K562 (cell line): ENCODE measurements at regions not wholly inside any gene's neighbourhood (a gene's known extent, or its start where the extent isn't known, plus 50 kb on each side); places are given as distances from the start of the nearest gene placed in this dataset.

Source experiments
- ATAC-seq: fragments of 200-7000 bp; cut with Tn5 transposase; 3 replicates; pipeline ENCODE4 v1.9.1; 2020; ENCODE audit warnings: moderate library complexity
- BruUV-seq: library from RNA; stranded (reverse); fragments of 400-500 nt; replicated peaks from 2 replicates; lab custom pipeline; 2021; lab: Mats Ljungman, UMichigan
- CTCF ChIA-PET: fragments of 300-600 bp; formaldehyde crosslinking; extraction: SDS; loops from one replicate; lab custom pipeline; 2021; ENCODE audit warnings: low intra/inter-chr PET ratio; lab: Yijun Ruan, JAX
- POLR2A ChIA-PET: fragments of 300-600, 350-650 bp; sonication (Branson Sonifier 250); formaldehyde crosslinking; extraction: SDS; loops from one replicate; lab custom pipeline; 2021; ENCODE audit warnings: antibody characterized with exemption, inconsistent platforms; lab: Yijun Ruan, JAX
- DNase-seq, 4 experiments: peaks; one replicate each; pipeline versions ENCODE4 v3.0.0 to v3.0.0-alpha.2; 2011 to 2018; ENCODE audit warnings: low spot score in 3 of 4, mixed read lengths in 3 of 4; ENCODE audit errors: extremely low read depth in 1 of 4
- FAIRE-seq: peaks from 2 replicates; lab custom pipeline; 2011; peaks lifted over from hg19 to GRCh38; lab: Jason Lieb, UNC
- H2AFZ ChIP-seq: 2 replicates; pipeline ENCODE4 v1.6.0; 2011; ENCODE audit warnings: low read depth, low read length, control low read depth, inconsistent platforms
- H3K27ac ChIP-seq: fragments of 200-600 bp; 3 replicates; pipeline ENCODE4 v1.8.0; 2011; ENCODE audit warnings: low read depth, mild to moderate bottlenecking, control low read depth, inconsistent platforms, low read length, moderate library complexity, mixed read lengths; ENCODE audit errors: extremely low read depth
- H3K27me3 ChIP-seq, 2 experiments: fragments of 300-600 bp in 1 of 2; 2 replicates in 1 of 2; 3 replicates in 1 of 2; pipeline versions ENCODE4 v1.6.0 to v1.8.0; 2011; ENCODE audit warnings: inconsistent platforms in 2 of 2, low read length in 2 of 2, mild to moderate bottlenecking in 1 of 2, mixed read lengths in 1 of 2, moderate library complexity in 1 of 2; ENCODE audit not compliant: control insufficient read depth in 2 of 2, insufficient read depth in 2 of 2
- H3K36me3 ChIP-seq: fragments of 300-600 bp; 3 replicates; pipeline ENCODE4 v1.8.0; 2011; ENCODE audit warnings: mild to moderate bottlenecking, low read length, inconsistent platforms; ENCODE audit not compliant: control insufficient read depth, insufficient read depth
- H3K4me1 ChIP-seq, 2 experiments: fragments of 200-600 bp in 1 of 2; replicated peaks in 1 of 2; 2 replicates in 1 of 2; 3 replicates in 1 of 2; pipeline versions ENCODE4 v1.5.1 to v1.8.0; 2011; ENCODE audit warnings: inconsistent platforms in 2 of 2, low read length in 2 of 2, mild to moderate bottlenecking in 1 of 2, mixed read lengths in 1 of 2, moderate library complexity in 1 of 2; ENCODE audit not compliant: control insufficient read depth in 2 of 2, insufficient read depth in 2 of 2
- H3K4me2 ChIP-seq: 2 replicates; pipeline ENCODE4 v1.6.1; 2011; ENCODE audit warnings: low read length, control low read depth, inconsistent platforms, mixed read lengths; ENCODE audit not compliant: insufficient read depth
- H3K4me3 ChIP-seq: fragments of 200-600 bp; sonication (generic), shearing (Covaris generic); 2 replicates; pipeline ENCODE4 v1.5.1; 2016; ENCODE audit warnings: control low read depth, inconsistent platforms
- H3K79me2 ChIP-seq: fragments of 200-600 bp; 3 replicates; pipeline ENCODE4 v1.8.0; 2011; ENCODE audit warnings: low read length, inconsistent platforms; ENCODE audit not compliant: control insufficient read depth, insufficient read depth
- H3K9ac ChIP-seq, 2 experiments: 2 replicates each; pipeline versions ENCODE4 v1.6.0 to v1.6.1; 2011; ENCODE audit warnings: low read depth in 2 of 2, low read length in 2 of 2, control low read depth in 1 of 2, inconsistent platforms in 1 of 2, mild to moderate bottlenecking in 1 of 2, mixed read lengths in 1 of 2; ENCODE audit not compliant: insufficient read depth in 1 of 2
- H3K9me1 ChIP-seq: one replicate; pipeline ENCODE4 v1.6.0; 2011; ENCODE audit warnings: inconsistent platforms, mild to moderate bottlenecking, low read length, moderate library complexity; ENCODE audit not compliant: control insufficient read depth, insufficient read depth
- H3K9me3 ChIP-seq: replicated peaks from 2 replicates; pipeline ENCODE4 v1.5.1; 2011; ENCODE audit warnings: low read depth, low read length, inconsistent platforms; ENCODE audit not compliant: control insufficient read depth, insufficient read depth
- H4K20me1 ChIP-seq: replicated peaks from 2 replicates; pipeline ENCODE4 v1.6.1; 2011; ENCODE audit warnings: low read length, inconsistent platforms, mixed read lengths; ENCODE audit not compliant: control insufficient read depth, insufficient read depth
- BRCA1 ChIP-seq, 2 experiments: fragments of 450-650 bp in 1 of 2; sonication (generic) in 1 of 2; formaldehyde crosslinking in 1 of 2; IDR thresholded peaks; 2 replicates each; pipeline versions ENCODE4 v1.5.0 to v1.6.1; 2017 to 2020; ENCODE audit warnings: mild to moderate bottlenecking in 1 of 2, missing genetic modification reagents in 1 of 2
- CTCFL ChIP-seq: IDR thresholded peaks from 2 replicates; pipeline ENCODE4 v1.6.1; 2011; ENCODE audit warnings: borderline replicate concordance, low read depth, mild to moderate bottlenecking, moderate library complexity, low read length; ENCODE audit not compliant: insufficient read depth, poor library complexity, severe bottlenecking
- HDAC6 ChIP-seq: IDR thresholded peaks from 2 replicates; pipeline ENCODE4 v1.6.1; 2012; ENCODE audit warnings: low read depth, mild to moderate bottlenecking, control low read depth, inconsistent platforms, low read length, moderate library complexity
- SAFB2 ChIP-seq: fragments of 200-400 bp; formaldehyde crosslinking; IDR thresholded peaks from 2 replicates; pipeline ENCODE4 v1.6.1; 2018; ENCODE audit warnings: borderline replicate concordance, low read length, low read depth, moderate library complexity; ENCODE audit not compliant: severe bottlenecking
- SMAD1 ChIP-seq: fragments of 150-350 bp; IDR thresholded peaks from 2 replicates; pipeline ENCODE4 v1.6.1; 2014; ENCODE audit warnings: low read length, low read depth; ENCODE audit not compliant: partially characterized antibody
- USF1 ChIP-seq: sonication (generic); formaldehyde crosslinking; IDR thresholded peaks from 2 replicates; pipeline ENCODE4 v1.9.0; 2022; ENCODE audit warnings: mild to moderate bottlenecking, missing genetic modification reagents
- ZNF316 ChIP-seq: fragments of 450-650 bp; IDR thresholded peaks from 2 replicates; pipeline ENCODE4 v1.6.1; 2016
- WGBS: fragments of 100-300 bp; shearing (Covaris generic); methylation state at CpG from one replicate; pipeline ENCODE4 v1.1.6; 2016; ENCODE audit warnings: low coverage, mixed read lengths; ENCODE audit not compliant: insufficient coverage; ENCODE audit errors: missing lambda C conversion rate; 5-methylcytosine and 5-hydroxymethylcytosine counted together
- in situ Hi-C: fragments of 300-500 bp; cut with MboI; formaldehyde crosslinking; loops from 4 replicates; pipeline ENCODE4 v1.15.0; 2018; ENCODE audit warnings: inconsistent platforms, mixed read lengths
- intact Hi-C: fragments of 100-400 bp; cut with micrococcal nuclease; formaldehyde crosslinking; loops from 2 replicates; pipeline ENCODE4 v1.14.2; 2022
- TF ChIP-seq, protein P1 (sequence below): fragments of 250-450 bp; sonication (Bioruptor Pico); IDR thresholded peaks from 2 replicates; pipeline ENCODE4 v1.8.0; 2021; ENCODE audit warnings: mild to moderate bottlenecking, moderate library complexity

- Histone ChIP-seq H4K20me1 (peaks cover 5% of the 10 kb centered on the region; the same call in 1 of the 2 replicates), H3K9me3 (no peaks in the 10 kb centered on the region), H3K79me2 (no peaks in the 10 kb centered on the region), H3K27me3 (peaks cover 3 to 52% of the 10 kb centered on the region in 2 experiments; a peak in 3 of 5 replicates), H3K4me3 (no peak overlapping the region), H3K36me3 (no peaks in the 10 kb centered on the region), H3K9ac (no peak overlapping the region), H3K4me1 (no peaks in the 10 kb centered on the region), H3K4me2 (no peak overlapping the region), H2AFZ (no peak overlapping the region), H3K9me1 (no peaks in the 10 kb centered on the region), H3K27ac (no peak overlapping the region)
- FAIRE-seq, result no peak
- BruUV-seq, result no TSS peak
- intact Hi-C loops, result no loop called here
- POLR2A ChIA-PET, result interaction anchor here (0.8 kb wide), 1 partner anchor 9 kb away, joined by 3 read pairs; no protein-coding TSS in a partner anchor
- 2% methylated on average over 20 of the region's 32 CpGs for WGBS
- TF ChIP-seq CTCFL (no peak), HDAC6 (no peak), SMAD1 (no peak), USF1 (CRISPR knock-in tag) (no peak), SAFB2 (no peak), ZNF316 (no peak), BRCA1 (IDR thresholded peaks at IDR 0.05) (no peak), BRCA1 (CRISPR knock-in tag; IDR thresholded peaks at IDR 0.05) (no peak)
- TF ChIP-seq, protein P1, sequence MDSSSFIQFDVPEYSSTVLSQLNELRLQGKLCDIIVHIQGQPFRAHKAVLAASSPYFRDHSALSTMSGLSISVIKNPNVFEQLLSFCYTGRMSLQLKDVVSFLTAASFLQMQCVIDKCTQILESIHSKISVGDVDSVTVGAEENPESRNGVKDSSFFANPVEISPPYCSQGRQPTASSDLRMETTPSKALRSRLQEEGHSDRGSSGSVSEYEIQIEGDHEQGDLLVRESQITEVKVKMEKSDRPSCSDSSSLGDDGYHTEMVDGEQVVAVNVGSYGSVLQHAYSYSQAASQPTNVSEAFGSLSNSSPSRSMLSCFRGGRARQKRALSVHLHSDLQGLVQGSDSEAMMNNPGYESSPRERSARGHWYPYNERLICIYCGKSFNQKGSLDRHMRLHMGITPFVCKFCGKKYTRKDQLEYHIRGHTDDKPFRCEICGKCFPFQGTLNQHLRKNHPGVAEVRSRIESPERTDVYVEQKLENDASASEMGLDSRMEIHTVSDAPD (CRISPR knock-in tag), result no peak
- ATAC-seq, result no peak
- DNase-seq, result no peak
- CTCF ChIA-PET, result no interaction called here
- in situ Hi-C loops, result no loop called here
These were observed 1083.9 kb downstream of the BRD1 start for GRCh38 chr22:48743601-48744282.
